NB4 (cell line): ENCODE measurements at regions not wholly inside any gene's neighbourhood (a gene's known extent, or its start where the extent isn't known, plus 50 kb on each side); places are given as distances from the start of the nearest gene placed in this dataset.
"Not testable (repeated sequence)": the region's sequence is repeated elsewhere in the genome, so short reads cannot be mapped to it uniquely, and the experiment has no call there.

Source experiments
- DNase-seq: peaks from one replicate; pipeline ENCODE4 v3.0.0; 2010; ENCODE audit warnings: low read depth
- H3K4me3 ChIP-seq: one replicate; pipeline ENCODE4 v1.5.1; 2011; ENCODE audit warnings: mild to moderate bottlenecking, low read depth, low read length, moderate library complexity
- MYC ChIP-seq: IDR thresholded peaks from 2 replicates; pipeline ENCODE4 v1.6.1; 2011; ENCODE audit warnings: low read depth, low read length
- POLR2A ChIP-seq: IDR thresholded peaks from 2 replicates; pipeline ENCODE4 v1.6.1; 2011; ENCODE audit warnings: mild to moderate bottlenecking; ENCODE audit not compliant: insufficient read length; ENCODE audit errors: extremely low read depth
- TF ChIP-seq, protein P1 (sequence below): IDR thresholded peaks from 2 replicates; pipeline ENCODE4 v1.6.1; 2011; ENCODE audit warnings: low read depth, low read length
- TF ChIP-seq, protein P2 (sequence below): IDR thresholded peaks from one replicate; pipeline ENCODE4 v1.5.1; 2012; ENCODE audit warnings: low read depth, low read length

DNA sequence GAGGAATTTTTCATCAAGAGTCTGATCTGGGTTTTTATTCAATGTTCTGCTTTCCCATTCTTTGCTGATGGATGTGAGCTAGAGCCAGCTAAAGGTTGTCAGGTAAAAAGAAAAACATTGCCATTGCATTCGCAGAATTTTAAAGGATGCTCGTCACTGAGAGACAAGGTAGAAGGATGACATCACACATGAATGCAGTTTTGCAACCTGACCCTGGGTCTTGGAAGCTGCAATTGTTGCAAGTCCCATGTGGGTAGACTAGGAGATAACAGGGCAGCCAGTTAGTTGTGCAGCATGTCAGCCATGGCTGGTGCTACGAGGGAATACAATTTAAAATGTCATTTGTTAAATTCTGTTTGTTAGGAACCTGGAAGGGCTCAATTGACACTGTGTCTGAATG, 73.9 kb upstream of the MXRA5 start:
- no peak overlapping the region for H3K4me3 ChIP-seq
- no peak for DNase-seq
- TF ChIP-seq, protein P1, sequence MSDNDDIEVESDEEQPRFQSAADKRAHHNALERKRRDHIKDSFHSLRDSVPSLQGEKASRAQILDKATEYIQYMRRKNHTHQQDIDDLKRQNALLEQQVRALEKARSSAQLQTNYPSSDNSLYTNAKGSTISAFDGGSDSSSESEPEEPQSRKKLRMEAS, result no peak
- TF ChIP-seq POLR2A, result no peak

DNA sequence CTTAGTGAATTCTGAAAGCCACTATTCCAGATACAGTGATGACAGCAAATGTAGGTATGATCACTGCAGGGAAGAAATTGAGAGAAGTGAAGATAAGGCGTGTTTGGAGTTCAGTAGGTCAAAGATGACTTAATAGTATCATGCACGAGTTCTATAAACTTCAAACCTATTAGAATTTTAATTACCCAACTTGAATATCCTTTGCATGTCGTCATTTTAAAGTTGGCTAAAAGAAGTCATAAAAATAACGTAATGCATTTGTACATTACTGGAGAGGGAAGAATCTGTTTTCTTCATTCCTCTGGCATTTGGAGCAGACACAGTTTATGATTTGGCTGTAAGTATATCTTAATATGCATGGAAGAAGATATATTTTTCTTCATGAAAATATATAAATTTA, 68.6 kb upstream of the MXRA5 start:
- TF ChIP-seq, protein P2, sequence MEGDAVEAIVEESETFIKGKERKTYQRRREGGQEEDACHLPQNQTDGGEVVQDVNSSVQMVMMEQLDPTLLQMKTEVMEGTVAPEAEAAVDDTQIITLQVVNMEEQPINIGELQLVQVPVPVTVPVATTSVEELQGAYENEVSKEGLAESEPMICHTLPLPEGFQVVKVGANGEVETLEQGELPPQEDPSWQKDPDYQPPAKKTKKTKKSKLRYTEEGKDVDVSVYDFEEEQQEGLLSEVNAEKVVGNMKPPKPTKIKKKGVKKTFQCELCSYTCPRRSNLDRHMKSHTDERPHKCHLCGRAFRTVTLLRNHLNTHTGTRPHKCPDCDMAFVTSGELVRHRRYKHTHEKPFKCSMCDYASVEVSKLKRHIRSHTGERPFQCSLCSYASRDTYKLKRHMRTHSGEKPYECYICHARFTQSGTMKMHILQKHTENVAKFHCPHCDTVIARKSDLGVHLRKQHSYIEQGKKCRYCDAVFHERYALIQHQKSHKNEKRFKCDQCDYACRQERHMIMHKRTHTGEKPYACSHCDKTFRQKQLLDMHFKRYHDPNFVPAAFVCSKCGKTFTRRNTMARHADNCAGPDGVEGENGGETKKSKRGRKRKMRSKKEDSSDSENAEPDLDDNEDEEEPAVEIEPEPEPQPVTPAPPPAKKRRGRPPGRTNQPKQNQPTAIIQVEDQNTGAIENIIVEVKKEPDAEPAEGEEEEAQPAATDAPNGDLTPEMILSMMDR, result no peak
- no peak for TF ChIP-seq MYC
- no peak for TF ChIP-seq POLR2A
- TF ChIP-seq, protein P1, result no peak
- DNase-seq, result no peak
- H3K4me3 ChIP-seq, result no peak overlapping the region

DNA sequence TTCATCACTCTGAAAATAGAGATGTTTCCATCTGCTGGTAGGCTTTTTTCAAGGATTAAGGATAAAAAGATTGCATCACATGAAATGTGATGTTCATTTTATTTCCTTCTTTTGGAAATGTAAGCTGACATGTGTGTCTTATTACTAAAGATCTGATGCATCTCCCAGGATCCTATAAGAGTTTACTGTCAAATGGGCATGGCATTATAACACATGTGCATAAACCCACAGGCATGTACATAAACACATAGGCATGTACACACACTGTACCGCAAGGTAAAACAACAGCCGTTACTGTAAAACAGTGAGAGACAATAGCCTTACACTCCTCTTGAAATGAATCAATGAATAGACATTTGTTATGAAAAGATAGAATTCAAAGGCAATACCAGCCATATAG, 65.2 kb upstream of the MXRA5 start:
- H3K4me3 ChIP-seq, DNase-seq: not testable (repeated sequence)

DNA sequence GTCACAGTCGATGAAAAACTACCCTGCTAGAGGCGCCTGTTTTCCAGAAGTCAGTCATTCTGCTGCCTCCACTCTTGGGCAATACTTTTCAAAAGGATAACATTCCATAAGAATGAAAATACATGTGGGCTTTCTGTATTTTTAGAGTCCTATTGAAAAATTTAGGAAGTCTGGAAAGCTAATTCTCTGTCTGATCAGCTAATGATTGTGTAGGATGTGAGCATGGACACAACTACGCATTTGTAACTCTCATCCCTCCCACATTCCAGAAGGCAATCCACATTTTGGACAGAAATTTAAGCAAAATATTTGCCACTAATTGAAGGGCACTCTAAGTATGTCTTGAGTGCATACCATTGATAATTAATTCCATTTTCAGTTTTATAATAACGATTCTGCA, 63.5 kb upstream of the MXRA5 start:
- not testable (repeated sequence) for DNase-seq, H3K4me3 ChIP-seq

DNA sequence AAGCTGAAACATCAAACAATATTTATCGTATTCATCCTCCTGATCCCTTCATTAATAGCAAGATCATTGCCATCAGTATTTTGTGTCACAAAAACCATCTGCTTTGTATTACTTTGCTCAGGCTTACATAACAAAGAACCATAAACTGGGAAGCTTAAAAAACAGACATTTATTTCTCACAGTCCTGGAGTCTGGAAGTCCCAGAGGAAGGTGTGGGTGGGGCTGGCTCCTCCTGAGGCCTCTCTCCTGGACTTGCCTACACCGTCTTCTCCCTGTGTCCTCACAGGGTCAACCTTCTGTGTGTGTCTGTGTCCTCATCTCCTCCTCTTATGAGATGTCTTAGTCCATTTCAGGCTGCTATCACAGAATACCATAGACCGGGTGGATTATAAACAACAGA, 61.3 kb upstream of the MXRA5 start:
- TF ChIP-seq, protein P1, result no peak
- TF ChIP-seq, protein P2, result no peak
- TF ChIP-seq MYC (no peak), POLR2A (no peak)
- no peak for DNase-seq
- H3K4me3 ChIP-seq, result no peak overlapping the region

DNA sequence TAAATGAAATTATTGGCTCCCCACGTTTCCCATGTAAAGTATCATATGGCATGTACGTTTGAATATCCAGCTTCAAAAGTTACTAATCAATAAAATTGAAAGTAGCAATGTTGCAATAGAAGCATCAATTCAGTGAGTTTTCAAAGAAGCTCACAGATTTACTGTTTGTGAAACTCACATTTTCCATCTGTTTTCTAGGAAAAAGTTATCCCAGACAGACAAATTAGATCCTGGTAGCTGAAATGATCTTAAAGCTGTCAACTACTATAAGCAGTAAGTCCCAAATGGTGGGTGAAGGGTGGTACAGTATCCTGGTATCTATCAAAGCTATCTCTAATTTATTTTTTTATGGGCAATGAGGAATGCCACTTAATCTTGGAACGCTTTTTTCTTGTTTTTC, 60.7 kb upstream of the MXRA5 start:
- DNase-seq, result no peak
- TF ChIP-seq MYC (no peak), POLR2A (no peak)
- TF ChIP-seq, protein P2, result no peak
- TF ChIP-seq, protein P1, result no peak
- H3K4me3 ChIP-seq, result no peak overlapping the region

DNA sequence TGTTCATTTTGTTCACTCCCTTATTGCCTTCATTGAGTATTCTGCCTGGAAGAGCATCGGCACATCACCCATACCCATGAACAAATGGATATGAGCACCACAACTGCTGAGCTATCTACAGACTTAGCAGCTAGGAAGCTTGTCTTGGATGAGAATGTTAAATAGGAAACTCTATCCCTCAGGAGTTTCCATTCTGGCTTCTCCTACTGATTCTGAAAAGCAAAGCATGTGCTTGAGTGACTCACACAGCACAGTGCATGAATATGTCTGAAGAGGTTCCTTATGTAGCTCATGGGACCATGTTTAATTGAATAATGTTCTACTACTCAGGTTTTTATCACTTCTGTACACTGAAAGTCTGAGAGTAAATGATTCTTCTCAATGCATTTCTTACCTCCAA, 57.3 kb upstream of the MXRA5 start:
- DNase-seq, result no peak
- TF ChIP-seq, protein P1, result no peak
- TF ChIP-seq MYC (no peak), POLR2A (no peak)
- TF ChIP-seq, protein P2, result no peak

More for the DNA sequence above, 57.3 kb upstream of the MXRA5 start:
- H3K4me3 ChIP-seq, result no peak overlapping the region
